NCI-H226 (cell line): ENCODE measurements at regions not wholly inside any gene's neighbourhood (a gene's known extent, or its start where the extent isn't known, plus 50 kb on each side); places are given as distances from the start of the nearest gene placed in this dataset.

Experiments
- DNase-seq: peaks from one replicate; pipeline ENCODE4 v3.0.0-alpha.2; 2015

DNA sequence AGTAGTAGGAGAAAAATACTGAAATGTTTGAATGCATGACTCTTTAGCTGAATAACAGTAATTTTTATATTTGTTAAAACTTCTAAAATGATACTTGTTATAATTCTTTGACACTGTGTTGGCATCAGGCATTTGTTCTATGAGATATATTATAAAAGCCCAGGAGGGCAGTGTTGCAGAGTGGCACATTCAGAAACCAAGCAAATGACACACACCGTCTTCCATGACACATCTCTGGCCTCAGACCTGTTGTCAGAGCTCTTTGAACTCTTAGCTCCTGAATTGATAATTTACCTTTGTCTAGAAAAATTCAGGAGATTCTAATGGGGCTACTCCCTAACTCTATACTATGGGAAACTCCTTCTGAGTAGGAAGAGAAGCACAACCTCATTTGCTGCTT lies 62.4 kb upstream of the MDFIC start:
- DNase-seq, result no peak

DNA sequence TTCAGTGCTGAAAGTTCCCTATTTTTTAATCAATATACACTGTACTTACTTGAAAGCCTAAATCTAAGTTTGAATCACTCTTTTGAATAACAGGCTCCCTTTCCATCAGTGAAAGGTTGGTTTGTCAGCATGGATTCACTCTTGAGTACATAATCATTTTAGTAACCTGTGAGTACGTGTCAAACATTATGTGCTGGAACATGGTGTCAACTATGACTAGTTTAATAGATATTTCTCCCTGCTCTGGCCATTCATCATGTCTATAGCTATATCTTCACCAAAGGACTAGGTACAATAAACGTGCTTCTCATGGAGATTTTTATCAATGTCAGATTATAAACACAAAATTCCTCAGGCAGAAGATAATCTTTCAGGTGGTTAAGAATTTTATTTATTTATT lies 61.7 kb upstream of the MDFIC start:
- no peak for DNase-seq

DNA sequence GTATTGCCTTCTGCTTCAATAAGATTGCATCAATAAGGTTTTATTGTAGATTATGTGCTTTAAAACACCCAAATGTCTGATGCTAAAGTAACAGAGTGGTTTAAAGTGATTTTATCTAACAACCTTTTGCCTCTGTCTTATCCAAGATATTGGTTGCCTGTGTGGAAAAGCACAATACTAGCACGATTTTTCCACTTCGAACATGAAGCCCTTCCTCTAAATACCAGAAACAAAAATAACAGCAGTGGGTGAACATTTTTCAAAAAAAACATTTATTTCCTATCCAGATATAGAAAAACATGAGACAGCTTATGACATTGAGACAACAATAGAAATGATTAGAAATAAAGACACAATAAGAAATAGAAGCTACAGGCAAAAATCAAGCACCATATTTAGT lies 59.5 kb upstream of the MDFIC start:
- DNase-seq, result no peak

DNA sequence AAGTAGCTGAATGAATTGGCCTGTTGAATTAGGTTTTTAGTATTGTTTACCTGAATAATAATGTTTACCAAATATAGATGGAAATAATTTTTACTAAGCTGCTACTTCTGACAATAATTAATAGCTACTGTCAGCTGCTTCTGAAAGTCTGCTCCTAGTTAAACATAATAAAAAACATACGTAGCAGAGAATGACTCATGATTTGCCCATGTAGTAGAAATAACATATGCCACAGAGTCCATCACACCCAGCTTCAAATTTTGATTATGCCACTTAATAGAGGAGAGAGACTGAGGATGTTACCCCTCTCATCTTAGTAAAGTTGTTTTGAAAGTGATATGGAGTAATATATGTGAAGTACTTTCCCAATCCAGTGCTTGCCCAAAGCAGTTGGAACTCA lies 57.6 kb upstream of the MDFIC start:
- DNase-seq, result no peak

DNA sequence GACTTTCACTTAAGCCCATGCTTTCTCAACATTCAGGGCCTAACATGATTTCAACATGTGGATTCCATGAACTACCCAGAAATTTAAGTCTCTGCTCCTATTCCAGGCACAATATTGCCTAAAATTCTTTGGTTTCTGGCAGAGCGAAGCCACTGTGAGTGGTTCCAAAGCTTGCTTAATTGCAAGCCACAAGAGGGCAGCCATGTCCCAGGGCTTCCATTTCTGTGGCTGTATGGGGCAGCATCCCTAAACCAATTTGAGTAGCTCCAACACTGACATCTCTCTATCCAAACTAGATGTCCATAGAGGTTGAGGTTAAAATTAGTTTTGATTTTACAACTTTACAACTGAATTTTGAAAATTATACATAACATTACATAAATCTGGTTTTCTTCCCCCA lies 56.3 kb upstream of the MDFIC start:
- DNase-seq, result no peak
